ENCODE measurements at regions not wholly inside any gene's neighbourhood (a gene's known extent, or its start where the extent isn't known, plus 50 kb on each side); places are given as distances from the start of the nearest gene placed in this dataset.

GRCh38 chr9:92185096-92185495 is 69.9 kb upstream of the SPTLC1 start:
- no peak for TF ChIP-seq PKNOX1 (IDR thresholded peaks at IDR 0.05)
- TF ChIP-seq SP1 (IDR thresholded peaks at IDR 0.05), result no peak
- TF ChIP-seq ZNF384 (IDR thresholded peaks at IDR 0.05), result no peak
- no peak for TF ChIP-seq ARNT (IDR thresholded peaks at IDR 0.05)
- no peak for TF ChIP-seq FOXM1 (IDR thresholded peaks at IDR 0.05; ENCODE audit: borderline replicate concordance)

Data from HEK293T (cell line).